GM12892 (cell line): ENCODE measurements at regions not wholly inside any gene's neighbourhood (a gene's known extent, or its start where the extent isn't known, plus 50 kb on each side); places are given as distances from the start of the nearest gene placed in this dataset.

ENCODE experiments used
- POLR2A ChIP-seq: IDR thresholded peaks from 2 replicates; pipeline ENCODE4 v1.6.1; 2011; ENCODE audit warnings: low read depth, low read length, control low read depth
- POLR2AphosphoS5 ChIP-seq: IDR thresholded peaks from 2 replicates; pipeline ENCODE4 v1.6.1; 2011; ENCODE audit warnings: low read depth, low read length, control low read depth
- TAF1 ChIP-seq: IDR thresholded peaks from 2 replicates; pipeline ENCODE4 v1.6.1; 2011; ENCODE audit warnings: low read depth, mild to moderate bottlenecking, control low read depth, low read length, borderline replicate concordance

GRCh38 chr21:38885909-38886308 lies 80.2 kb downstream of the ETS2 start:
- TF ChIP-seq POLR2AphosphoS5 (no peak), POLR2A (no peak), TAF1 (no peak)
